NCI-H526 treated with DMSO at 0.1 percent for 48 hours (cell line): ENCODE measurements at regions not wholly inside any gene's neighbourhood (a gene's known extent, or its start where the extent isn't known, plus 50 kb on each side); places are given as distances from the start of the nearest gene placed in this dataset.
"Not testable (repeated sequence)": the region's sequence is repeated elsewhere in the genome, so short reads cannot be mapped to it uniquely, and the experiment has no call there.

Source experiments
- DNase-seq: peaks from one replicate; lab custom pipeline; 2025; lab: John Stamatoyannopoulos, UW

DNA sequence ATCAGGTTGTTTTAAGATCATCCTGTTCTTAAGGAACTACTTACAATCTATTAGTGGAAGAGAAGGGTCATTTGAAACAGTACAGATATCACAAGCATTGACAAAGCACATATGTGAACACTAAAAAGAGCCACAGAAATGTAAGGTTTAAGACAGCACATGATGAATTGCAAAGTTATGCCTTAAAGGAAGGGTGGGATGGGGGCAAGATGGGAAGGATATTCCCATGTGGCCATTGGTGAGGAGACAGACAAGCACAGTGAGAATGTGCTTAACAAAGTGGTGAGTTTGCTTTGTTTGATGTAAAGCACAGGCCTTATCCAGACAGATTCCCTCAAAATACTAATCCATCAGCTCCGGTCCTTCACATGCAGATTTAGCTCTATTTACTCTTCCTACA lies 151.6 kb upstream of the IVNS1ABP start:
- DNase-seq: no peak

DNA sequence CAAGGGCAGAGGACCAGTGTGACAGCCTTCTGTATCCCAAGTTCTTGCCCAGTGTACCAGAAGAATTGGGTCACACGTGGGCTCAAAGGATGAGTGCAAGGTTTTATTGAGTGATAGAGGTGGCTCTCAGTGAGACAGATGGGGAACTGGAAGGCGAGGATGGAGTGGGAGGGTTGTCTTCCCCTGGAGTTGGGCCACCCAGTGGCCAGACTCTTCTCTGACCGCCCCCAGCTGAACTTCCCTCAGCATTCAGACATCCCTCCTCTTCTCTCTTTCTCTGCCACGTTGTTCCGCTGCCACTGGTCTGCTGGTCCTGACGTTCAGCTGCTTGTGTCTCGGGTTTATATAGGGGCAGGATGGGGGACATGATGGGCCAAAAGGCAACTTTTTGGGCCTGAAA lies 150.1 kb upstream of the IVNS1ABP start:
- DNase-seq: no peak

DNA sequence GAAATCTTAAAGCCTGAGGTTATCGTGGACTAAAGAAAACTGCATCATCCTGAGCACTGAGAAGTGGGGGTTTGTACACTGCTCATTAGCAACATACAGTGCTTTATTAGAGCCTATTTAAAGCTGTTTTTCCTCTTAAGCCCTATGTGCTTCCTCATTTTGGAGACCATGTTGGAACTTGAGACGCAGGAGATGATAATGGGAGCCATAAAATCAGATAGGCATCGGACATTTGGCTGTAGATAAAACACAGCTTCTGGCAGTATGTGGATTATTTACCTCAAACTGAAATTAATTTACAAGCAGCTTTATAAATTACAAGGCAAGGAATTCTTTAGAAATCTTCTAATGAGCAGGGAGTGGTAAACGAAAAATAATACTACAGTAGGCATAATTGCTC lies 147.7 kb upstream of the IVNS1ABP start:
- no peak for DNase-seq

DNA sequence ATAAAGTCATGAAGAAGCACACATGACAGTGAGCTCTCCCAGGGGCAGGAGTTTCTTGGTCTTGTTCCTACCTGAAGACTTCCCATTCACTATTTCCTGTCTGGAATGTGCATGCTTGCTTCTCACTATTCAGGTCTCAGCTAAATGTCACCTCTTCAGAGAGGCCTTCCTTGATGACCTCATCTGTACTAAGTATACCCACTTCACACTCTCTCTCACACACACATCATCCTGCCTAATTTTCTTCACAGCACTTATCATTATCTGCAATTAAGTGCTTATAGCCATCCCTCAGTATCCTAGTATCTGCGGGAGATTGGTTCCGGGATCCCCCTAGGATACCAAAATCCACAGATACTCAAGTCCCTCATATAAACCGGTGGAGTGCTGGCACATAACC lies 146.4 kb upstream of the IVNS1ABP start:
- no peak for DNase-seq

DNA sequence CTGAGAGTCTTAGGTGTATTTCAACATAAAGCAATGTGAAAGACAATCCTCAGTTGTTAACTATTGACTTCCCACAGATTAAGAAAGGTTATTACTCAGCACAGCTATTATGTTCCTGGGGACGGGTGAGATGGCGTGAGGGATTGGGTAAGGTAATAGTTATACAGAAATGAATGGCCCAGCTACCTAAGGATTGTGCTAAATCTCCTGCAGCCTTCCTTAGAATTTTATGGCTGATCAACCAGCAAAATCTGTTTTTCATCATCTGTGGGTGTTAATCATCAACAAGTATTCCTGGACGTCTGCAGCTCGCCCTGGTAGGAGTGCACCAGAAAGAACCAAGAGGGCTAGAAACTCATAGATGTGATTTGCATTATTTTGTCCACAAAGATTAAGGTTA lies 146.0 kb upstream of the IVNS1ABP start:
- DNase-seq: no peak

DNA sequence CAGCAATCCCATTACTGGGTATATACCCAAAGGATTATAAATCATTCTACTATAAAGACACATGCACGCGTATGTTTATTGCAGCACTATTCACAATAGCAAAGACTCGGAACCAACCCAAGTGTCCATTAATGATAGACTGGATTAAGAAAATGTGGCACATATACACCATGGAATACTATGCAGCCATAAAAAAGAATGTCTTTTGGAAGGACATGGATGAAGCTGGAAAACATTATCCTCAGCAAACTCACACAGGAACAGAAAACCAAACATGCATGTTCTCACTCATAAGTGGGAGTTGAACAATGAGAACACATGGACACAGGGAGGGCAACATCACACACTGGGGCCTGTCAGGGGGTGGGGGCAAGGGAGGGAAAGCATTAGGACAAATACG lies 143.7 kb upstream of the IVNS1ABP start:
- DNase-seq: not testable (repeated sequence)

DNA sequence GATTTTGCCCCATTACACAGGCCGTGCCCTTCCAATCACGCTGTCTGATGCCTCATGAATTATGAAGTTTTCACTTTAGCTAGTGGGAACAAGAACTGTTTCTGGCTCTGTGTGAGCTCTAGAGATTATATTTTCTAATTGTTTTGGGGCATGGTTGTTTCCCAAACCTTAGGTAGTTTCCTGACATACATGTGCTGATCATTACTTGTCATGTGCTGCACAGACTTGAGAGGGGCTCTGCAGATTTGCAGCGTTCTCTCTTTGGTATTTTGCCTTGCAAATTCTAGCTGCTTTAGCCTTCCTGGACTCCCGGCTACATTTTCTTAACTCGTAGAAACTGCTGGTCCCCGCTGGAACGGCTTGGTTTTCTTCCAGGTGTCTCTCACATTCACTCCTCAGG lies 142.1 kb upstream of the IVNS1ABP start:
- peak; percentile 97 for DNase-seq

DNA sequence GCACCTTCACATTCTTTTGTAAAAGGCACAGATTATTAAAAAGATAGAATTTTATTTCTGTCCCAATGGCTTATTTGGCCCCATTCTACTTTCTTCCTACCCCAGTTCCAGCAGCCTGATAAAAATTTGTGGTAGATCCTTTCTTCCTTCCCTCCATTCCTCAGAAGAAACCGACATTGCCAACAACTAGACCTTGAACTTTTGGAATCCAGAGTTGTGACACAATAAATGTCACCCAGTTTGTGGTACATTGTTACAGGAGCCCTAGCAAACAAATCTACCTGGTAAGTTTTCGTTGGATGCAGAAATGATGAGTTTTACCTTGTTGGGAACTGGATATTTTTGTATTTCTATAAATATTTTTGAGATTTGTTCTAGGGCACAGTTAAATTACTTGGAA lies 141.6 kb upstream of the IVNS1ABP start:
- DNase-seq: no peak

DNA sequence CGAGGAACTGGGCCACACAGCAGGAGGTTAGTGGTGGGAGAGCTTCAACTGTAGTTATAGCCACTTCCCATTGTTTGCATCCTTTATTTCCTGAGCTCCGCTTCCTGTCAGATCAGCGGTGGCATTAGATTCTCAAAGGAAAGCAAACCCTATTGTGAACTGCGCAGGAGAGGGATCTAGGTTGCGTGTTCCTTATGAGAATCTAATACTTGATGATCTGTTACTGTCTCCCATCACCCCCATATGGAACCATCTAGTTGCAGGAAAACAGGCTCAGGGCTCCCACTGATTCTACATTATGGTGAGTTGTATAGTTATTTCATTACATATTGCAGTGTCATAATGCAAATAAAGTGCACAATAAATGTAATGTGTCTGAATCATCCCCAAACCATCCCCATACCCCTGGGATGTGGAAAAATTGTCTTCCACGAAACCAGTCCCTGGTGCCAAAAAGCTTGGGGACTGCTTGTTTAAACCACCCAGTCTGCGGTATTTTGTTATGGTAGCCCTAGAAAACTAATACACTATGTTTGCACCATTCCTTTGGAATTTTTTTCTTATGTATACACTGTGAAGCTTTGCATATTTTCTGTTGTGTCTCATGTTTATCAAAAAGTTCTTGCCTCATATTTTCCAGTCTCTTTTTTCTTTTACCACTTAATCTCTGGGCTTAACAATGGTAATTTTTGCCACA lies 136.6 kb upstream of the IVNS1ABP start:
- DNase-seq: no peak

DNA sequence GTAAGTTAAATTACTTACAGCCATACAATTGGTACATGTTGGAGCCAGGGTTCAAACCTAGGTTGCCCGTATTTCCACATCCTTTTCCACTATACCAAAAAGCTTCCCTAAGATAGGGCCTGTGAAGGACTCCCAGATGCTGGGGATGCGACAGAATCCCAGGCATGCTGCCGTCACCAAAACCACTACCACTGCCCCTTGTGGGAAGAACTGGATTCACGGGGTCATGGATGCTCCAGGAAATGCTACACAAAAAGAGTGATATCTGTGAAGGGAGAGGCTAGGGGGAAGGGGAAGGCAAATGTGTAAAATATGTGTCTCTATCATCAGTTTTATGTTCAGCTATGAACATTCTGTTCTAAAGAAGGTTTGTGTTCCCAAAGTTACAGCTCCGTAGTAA lies 133.9 kb upstream of the IVNS1ABP start:
- no peak for DNase-seq

DNA sequence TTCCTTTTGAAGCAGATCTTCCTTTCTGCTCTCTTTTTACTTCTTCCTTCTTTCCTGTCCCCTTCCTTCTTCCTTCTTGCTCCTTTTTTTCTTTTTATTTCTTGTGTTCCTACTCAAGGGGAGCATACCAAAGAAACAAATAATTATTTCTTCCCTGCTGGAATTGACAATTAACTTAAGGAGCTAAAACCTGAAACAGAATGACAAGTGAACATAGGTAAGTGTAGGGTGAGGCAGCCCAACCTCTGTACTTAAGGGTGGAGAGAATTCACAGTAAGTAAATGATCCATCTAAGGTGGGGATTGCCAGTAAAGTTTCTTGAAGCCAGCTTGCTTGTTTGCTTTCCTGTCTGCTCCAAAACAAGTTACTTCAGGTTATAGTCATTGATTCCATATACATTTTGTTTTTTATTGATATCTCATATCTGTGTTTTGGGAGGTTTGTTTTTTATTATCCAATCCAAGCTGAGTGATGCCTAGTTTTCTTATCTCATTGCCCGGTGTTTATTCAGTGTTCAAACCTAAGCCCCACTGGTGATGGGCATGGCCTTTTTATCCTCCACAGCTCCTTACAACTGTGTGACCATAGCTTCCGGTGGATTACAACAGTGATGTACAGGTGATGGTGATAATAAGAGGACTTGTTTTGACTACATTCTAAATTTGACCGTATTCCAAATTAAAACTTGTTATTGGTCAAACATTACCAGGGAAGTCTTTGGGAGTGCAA lies 133.2 kb upstream of the IVNS1ABP start:
- no peak for DNase-seq

DNA sequence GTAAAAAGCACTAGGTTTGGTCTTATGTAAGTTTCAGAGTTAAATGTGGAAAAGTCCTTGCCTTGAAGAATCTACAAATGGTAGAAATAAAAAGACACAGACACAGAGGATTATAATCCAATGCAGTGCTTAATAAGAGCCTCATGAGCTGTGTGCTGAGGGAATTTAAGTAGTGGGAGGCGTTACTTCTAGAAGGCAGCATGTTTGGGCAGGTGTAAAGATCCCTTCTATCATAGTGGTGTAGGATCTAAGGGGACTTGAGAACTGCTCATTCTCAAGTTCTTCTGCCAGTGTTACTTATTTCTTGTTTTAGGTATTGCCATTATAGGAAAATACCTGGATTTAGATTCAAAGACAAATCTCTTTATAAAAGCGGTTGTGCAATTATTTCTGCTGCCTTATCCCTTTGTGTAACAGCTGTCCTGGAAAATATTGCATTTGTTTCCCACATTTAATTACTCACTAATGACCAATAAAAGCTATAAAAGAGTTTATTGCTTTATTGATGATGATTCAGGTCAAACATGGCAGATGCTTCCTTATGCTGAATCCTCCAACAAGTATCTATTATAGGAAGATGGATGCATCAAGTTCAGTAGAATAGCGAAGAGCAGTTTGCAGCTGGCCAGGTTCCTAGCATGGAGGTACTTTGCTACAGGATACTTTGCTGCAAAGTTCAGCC lies 132.5 kb upstream of the IVNS1ABP start:
- DNase-seq: no peak

DNA sequence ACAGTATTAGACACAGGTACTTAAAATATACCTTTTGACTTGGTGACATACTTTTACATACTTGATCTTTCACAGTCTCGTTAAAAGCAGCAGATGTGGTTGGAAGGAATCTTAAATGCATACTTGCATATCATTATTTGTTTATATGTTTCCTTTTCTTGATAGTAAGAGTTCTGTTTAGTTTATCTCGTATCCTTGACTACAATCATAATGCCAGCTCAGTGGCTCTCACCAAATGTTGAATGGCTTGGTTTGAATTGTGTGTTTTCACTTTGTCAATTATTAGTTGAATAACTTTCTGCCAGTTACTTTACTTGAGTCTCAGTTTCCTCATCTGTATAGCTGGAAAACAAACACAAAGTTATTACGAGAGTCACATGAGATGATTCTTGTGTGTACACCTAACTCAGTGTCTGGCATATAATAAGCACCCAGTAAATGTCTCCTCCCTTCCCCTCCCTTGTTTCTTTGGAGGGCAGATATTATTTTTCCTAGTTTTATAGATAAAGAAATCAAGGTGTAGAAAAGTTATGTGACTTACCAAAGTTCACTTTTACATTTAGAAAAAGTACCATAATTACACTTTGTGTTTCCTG lies 131.6 kb upstream of the IVNS1ABP start:
- no peak for DNase-seq

DNA sequence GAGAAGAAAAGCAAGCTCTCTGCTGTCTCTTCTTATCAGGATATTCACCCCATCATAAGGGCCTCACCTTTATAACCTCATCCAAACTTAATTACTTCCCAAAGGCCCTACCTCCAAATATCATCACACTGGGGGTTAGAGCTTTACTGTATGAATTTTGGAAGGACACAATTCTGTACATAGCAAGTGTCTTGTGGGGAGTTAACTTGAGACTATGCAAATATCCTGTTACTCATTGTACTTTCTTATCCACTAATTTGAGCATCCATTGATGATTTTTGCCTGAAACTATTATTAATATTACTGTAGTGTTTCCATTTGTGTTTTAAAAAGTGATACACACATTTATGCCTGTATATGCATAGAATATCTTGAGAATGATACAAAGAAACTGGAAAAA lies 129.1 kb upstream of the IVNS1ABP start:
- DNase-seq: no peak

DNA sequence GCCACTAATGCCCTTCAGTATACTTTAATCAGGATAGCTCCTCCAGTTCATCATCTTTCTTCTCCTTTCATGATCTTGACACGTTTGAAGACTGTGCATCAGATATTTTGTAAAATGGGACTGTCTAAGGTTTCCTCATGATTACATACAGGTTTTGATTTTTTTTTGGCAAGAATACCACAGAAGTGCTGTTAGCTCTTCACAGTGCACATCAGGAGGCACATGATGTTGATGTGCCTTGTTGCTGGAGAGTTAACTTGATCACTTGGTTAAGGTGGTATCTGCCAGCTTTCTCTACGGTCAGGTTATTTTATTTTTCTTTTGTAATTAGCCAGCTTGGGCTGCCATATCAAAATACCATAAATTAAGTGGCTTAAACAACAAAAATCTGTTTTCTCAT lies 128.6 kb upstream of the IVNS1ABP start:
- no peak for DNase-seq

DNA sequence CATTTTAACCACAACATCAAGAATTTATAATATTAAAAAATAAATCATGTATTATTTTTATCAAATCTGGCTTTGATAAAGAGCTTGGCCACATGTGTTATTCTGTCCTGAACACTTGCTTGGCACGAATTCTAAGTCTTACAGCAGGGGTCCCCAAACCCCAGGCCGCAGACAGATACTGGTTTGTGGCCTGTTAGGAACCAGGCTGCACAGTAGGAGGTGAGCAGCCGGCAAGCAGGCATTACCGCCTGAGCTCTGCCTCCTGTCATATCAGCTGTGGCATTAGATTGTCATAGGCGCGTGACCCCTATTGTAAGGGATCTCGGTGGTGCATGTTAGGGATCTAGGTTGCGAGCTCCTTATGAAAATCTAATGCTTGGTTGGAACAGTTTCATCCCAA lies 127.6 kb upstream of the IVNS1ABP start:
- no peak for DNase-seq

DNA sequence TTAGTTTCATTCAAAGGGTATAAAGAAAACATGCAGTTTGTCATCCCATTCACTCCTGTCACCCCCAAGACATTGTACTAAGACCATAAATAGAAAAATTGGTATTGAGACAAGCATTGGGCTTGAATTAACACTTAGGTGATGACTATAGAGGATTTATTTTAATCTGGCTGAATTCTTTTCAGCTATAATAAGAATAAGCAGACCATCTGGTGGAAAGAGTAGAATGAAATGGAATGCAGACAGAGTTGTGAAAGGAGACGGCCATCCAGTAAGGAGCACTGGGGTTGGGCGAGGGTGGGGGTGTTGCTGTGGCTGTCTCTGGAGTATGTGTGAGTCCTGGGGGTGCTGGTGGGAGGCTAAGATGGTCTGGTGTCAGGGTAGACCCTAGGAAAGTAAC lies 125.0 kb upstream of the IVNS1ABP start:
- no peak for DNase-seq

DNA sequence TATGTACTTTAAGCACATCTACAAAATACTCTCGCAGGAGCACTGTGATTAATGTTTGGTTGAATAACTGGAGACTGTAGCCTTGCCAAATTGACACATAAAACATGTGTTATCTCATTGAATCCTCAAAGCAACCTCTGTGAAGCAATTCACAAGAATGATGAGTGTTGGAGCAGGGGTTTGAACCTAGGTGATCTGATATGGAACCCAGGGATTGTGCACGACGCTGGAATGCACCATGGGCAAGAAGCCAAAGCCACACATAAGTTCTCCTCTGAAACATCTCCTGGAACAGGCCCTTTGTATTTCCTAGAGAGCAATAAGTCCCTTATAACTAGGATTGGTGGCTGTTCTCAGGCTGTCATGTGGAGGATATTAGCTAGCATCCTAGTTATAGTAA lies 124.6 kb upstream of the IVNS1ABP start:
- DNase-seq: no peak

DNA sequence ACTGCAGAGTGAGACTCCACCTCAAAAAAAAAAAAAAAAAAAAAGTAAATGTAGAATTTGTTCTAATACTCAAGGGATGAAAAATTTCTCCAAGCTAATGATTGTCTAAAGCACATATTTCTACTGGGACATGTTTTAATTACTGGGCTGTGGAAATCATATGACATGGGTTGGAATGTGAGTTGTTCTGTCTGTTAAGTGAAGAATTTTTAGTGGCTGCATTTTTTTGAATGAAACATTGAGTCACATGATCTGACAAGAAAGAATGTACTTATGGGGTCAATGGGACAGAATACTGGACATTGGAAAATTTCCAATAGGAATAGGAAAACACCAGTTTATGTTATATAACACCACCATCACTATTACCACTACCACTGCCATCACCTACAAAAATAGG lies 123.8 kb upstream of the IVNS1ABP start:
- DNase-seq: no peak

DNA sequence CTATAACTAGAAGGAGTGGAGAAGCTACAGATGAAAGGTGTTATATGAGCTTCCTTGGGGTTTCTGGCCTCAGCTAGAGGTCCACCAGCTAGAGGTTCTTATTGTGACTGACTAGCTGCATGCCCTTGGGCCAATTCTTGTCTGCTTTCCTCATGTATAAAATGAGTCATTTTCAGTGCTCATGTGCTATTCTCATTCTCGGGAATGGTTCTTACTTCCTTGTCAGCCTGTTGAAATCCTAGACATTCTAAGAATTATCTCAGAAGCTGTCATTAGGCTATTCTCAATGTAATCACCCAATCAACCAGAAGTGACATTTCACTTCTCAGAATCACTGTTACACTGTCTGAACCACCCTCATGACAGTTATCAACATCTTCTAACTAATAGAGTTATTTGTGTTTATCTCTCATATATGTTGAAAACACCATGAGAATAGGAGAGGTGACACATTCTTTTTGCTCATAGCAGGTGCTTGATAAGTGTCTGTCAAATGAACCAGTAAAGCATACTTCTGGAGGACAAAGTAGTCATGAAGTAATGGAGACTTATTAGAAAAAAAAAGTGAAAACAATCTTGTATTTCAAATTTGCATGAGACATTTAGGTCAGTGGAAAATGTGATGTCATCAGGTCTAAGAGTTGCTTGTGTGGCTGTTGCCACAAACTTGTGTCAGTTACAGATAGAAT lies 122.8 kb upstream of the IVNS1ABP start:
- DNase-seq: no peak

DNA sequence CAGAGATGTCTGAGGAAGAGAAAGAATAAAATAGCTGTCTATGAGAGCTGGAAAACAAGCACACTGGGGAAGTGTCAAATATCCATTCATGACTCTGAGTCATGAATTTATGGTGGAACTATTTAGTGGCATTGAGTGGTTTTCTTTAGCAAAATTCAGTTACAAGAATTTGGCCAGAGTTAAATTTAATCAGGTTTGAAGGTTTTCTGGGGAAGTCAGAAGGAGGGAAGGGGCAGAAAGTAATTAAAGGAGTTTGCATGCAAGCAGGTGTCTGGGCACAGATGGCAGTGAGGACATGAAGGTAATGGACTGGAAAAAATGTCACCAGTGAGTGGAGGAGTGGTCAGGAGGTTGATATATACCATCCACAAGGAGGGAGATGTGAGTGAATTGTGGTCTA lies 121.9 kb upstream of the IVNS1ABP start:
- no peak for DNase-seq

DNA sequence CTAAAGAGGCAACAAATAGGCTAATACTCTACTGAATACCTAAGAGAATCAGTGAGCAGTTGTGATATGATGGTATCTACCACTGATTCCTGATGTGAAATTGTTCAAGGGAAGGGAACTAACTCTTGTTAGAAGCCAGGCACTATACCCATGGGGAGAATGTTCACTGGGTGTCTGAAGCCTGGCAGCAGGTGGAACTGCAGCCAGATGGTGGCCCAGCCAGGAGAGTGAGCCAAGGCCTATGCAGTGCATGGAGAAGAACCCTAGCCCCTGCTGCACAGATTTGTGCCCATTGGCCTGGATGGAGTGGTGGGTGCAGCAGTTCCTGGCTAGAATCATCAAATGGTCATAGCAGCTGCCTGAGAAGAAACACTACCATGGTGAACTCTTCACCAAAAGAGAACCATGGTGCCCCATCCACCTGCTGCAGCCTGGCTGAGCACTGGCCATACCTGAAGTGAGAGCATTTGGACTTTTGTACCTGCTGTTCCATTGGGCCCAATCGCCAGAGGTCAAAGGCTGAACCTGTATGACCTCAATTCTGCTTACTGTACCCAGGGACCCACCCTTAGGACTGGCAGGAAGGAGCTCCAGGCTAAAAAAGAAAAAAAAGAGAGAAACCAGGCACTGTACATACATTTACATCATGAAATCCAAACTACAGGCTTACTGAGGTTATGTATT lies 118.8 kb upstream of the IVNS1ABP start:
- no peak for DNase-seq
